Aorta (tissue), 5 donors: ENCODE measurements at regions not wholly inside any gene's neighbourhood (a gene's known extent, or its start where the extent isn't known, plus 50 kb on each side); places are given as distances from the start of the nearest gene placed in this dataset.

Experiments used
- ATAC-seq: fragments of 200-7000 bp; cut with Tn5 transposase; one replicate; pipeline ENCODE4 v1.9.1; 2022; ENCODE audit warnings: moderate library complexity; ENCODE audit not compliant: low FRiP score
- DNase-seq, 2 donors: peaks; one replicate each; pipeline ENCODE4 v3.0.0-alpha.2; 2020
- H3K27ac ChIP-seq, 2 donors: one replicate each; pipeline ENCODE4 v1.5.1; 2013; ENCODE audit warnings: low read length in 2 of 2, mild to moderate bottlenecking in 2 of 2, moderate library complexity in 2 of 2, control low read depth in 1 of 2, inconsistent platforms in 1 of 2, low read depth in 1 of 2
- H3K27me3 ChIP-seq, 2 donors: one replicate each; pipeline ENCODE4 v1.6.1; 2013; ENCODE audit warnings: control low read depth in 1 of 2, low read length in 1 of 2, mild to moderate bottlenecking in 1 of 2, moderate library complexity in 1 of 2; ENCODE audit not compliant: insufficient read depth in 2 of 2, control insufficient read depth in 1 of 2
- H3K36me3 ChIP-seq, 2 donors: one replicate each; pipeline ENCODE4 v1.6.1; 2013; ENCODE audit warnings: control low read depth in 1 of 2, low read length in 1 of 2, mild to moderate bottlenecking in 1 of 2; ENCODE audit not compliant: insufficient read depth in 2 of 2, control insufficient read depth in 1 of 2
- H3K4me1 ChIP-seq, 2 donors: one replicate each; pipeline ENCODE4 v1.6.1; 2013; ENCODE audit warnings: low read length in 2 of 2, control low read depth in 1 of 2, mild to moderate bottlenecking in 1 of 2, moderate library complexity in 1 of 2; ENCODE audit not compliant: insufficient read depth in 2 of 2, control insufficient read depth in 1 of 2
- H3K4me3 ChIP-seq, 2 donors: one replicate each; pipeline ENCODE4 v1.5.1; 2013; ENCODE audit warnings: low read length in 2 of 2, control low read depth in 1 of 2, mild to moderate bottlenecking in 1 of 2
- H3K9me3 ChIP-seq: one replicate; pipeline ENCODE4 v1.6.1; 2013; ENCODE audit warnings: mild to moderate bottlenecking, low read length; ENCODE audit not compliant: control insufficient read depth
- WGBS, 2 donors: extraction: QIAGEN DNeasy Blood & Tissue Kit; methylation state at CpG; one replicate each; pipeline ENCODE4 v1.1.7; 2013; 5-methylcytosine and 5-hydroxymethylcytosine counted together
- intact Hi-C, 2 donors: fragments of 100-400 bp; cut with DNase I; formaldehyde crosslinking; loops; one replicate each; pipeline versions ENCODE4 v1.14.2 to v1.15.0; 2022
- donor health status: healthy with polysubstance abuse.
- donor health status: Bipolar disorder and iron deficiency.
- donor health status: DM: no; HTN: no; CAD: no.
- donor health status: DM: no; HTN: no; CAD: no.
- donor health status: DM: yes; HTN: yes; CAD: no.

DNA sequence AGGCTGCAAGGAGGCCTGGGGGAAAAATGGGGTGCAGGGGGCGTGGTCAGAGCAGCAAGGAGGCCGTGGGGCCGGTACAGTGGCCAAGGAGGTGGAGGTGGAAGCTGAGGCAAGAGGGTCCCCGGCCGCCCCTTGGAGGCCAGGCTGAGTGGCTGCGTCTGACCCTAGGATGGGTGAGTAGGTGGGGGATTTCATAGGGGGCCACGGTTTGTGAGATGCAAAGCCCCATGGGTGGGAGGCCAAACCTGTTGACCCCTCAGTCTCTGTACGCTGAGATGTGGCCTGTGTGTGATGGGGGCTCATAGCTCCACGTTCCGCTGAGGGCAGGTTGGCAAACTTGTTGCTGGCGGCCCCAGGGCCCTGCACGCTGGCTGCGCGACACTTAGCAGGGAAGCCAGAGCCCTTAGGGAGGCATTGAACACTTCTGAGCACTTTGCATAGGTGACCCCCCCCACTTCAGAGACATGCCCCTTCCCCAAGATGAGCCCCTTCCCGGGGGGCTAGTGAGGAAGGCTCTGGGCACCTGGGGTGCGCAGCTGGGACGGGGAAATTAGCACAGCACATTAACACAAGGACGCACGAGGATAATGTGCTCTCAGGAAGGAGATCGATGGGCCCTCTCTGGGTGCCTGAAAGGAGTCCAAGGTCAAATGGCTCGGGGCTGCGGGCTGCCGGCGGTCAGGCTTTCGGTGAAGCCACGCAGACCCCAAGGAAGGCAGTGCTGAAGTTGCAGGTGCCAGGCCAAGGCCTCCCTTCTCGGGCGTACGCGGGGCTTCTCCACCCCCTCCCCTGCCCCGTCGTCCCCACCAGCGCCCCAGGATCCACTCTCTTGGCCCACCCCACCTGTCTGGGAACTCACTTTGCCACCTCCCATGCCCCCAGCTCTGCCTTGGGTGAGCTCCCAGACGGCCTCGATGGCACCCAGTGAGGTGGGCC, 107.4 kb downstream of the HMX1 start:
- Histone ChIP-seq H3K4me1 (no peaks in the 10 kb centered on the region), H3K27me3 (no peaks in the 10 kb centered on the region), H3K36me3 (no peaks in the 10 kb centered on the region), H3K4me3 (no peak overlapping the region), H3K9me3 (no peaks in the 10 kb centered on the region), H3K27ac (no peak overlapping the region)
- intact Hi-C loops, result no loop called here
- DNase-seq (peak; percentile 24 to 71), ATAC-seq (no peak)
- 81 to 82% methylated on average over 34 to 35 of the region's 35 CpGs for WGBS, 2 donors

DNA sequence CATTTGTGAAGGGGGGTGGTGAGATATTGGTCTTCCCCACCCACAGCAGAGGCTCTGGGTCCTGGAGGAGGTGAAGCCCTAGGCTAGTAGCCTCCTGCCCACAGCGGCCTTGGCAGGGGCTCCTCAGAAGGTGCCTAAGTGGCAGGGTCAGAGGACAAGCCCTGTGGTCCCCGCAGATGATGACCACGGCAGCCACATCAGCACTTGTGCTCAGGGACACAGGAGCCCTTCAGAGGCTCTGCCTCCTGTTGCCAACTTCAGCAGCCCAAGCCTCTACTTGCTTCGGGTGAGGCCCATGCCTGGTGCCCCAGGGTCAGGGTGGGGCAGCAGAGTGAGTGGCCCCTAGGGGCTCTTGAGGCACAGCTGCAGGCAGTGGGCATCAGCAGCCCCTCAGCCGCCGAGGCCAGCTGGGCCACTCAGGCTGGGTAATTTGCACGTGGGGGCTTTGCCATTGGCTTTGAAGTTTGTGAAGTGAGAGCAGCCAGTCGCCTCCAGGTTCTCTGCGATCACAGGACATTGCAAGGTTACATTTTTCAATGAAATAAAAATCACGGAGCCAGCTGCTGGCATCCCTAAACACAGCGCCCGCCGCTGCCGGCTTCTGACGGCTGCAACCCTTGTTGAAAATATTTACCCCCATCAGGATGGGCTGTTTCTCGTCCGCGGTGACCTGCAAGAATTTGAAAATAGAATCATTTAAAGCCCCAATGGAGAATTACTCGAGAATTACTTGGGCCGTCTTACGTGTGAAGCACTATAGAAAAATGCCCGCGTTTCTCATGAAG, 108.5 kb downstream of the HMX1 start:
- H3K27ac ChIP-seq, result no peak overlapping the region
- no peaks in the 10 kb centered on the region for H3K9me3 ChIP-seq
- intact Hi-C loops, result no loop called here
- no peaks in the 10 kb centered on the region for H3K4me1 ChIP-seq
- ATAC-seq (no peak), DNase-seq (peak; percentile 11 to 62)
- H3K4me3 ChIP-seq, result no peak overlapping the region
- no peaks in the 10 kb centered on the region for H3K27me3 ChIP-seq
- WGBS, 2 donors, result 73 to 75% methylated on average over 23 of the region's 23 CpGs
- H3K36me3 ChIP-seq, result no peaks in the 10 kb centered on the region

DNA sequence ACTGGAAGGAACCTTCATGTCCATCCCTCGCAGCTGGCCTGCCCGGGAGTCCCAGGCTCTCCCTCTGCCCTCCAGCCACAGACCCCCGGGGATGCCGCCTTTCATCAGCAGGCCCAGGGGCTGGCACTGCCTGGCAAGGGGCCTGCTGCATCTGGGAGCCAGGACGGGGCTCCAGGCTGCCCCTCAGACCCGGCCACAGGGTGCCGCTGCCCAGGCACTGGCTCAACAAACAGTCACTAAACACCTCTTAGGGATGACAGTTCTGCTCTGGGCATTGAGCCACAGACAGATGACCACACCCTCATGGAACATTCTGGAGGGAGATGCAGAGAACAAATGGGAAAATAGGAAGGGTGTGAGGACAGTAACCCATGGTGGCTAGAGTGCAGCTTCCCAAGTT, 109.3 kb downstream of the HMX1 start:
- Histone ChIP-seq H3K27ac (no peak overlapping the region), H3K4me1 (no peaks in the 10 kb centered on the region), H3K9me3 (no peaks in the 10 kb centered on the region), H3K4me3 (no peak overlapping the region), H3K36me3 (no peaks in the 10 kb centered on the region), H3K27me3 (no peaks in the 10 kb centered on the region)
- intact Hi-C loops, result no loop called here
- ATAC-seq (no peak), DNase-seq (peak; percentile 26 to 68)
- WGBS, 2 donors, result 63 to 72% methylated on average over 7 of the region's 7 CpGs

DNA sequence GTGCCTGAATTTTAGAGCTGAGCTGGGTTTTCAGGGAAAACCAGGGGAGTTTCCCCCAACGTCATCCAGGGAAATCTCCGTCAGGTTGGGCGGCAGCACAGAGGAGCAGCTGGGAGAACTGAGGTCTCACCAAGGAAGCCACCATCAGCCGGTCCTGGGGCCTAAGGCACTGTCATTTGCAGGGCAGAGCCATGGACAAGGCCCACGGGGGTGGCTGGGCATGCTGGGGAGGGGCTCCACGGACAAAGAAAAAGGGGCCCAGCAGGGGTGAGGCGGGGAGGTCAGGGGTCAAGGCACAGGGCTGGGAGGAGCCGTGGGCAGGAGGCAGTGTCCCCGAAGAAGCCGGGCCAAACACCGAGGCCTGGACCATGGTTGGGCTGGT, 109.8 kb downstream of the HMX1 start:
- DNase-seq (peak; percentile 23 to 77), ATAC-seq (no peak)
- 45 to 51% methylated on average over 11 of the region's 11 CpGs for WGBS, 2 donors
- Histone ChIP-seq H3K36me3 (no peaks in the 10 kb centered on the region), H3K9me3 (peaks cover 1% of the 10 kb centered on the region), H3K4me1 (no peaks in the 10 kb centered on the region), H3K4me3 (no peak overlapping the region), H3K27me3 (no peaks in the 10 kb centered on the region), H3K27ac (no peak overlapping the region)
- intact Hi-C loops, result no loop called here

DNA sequence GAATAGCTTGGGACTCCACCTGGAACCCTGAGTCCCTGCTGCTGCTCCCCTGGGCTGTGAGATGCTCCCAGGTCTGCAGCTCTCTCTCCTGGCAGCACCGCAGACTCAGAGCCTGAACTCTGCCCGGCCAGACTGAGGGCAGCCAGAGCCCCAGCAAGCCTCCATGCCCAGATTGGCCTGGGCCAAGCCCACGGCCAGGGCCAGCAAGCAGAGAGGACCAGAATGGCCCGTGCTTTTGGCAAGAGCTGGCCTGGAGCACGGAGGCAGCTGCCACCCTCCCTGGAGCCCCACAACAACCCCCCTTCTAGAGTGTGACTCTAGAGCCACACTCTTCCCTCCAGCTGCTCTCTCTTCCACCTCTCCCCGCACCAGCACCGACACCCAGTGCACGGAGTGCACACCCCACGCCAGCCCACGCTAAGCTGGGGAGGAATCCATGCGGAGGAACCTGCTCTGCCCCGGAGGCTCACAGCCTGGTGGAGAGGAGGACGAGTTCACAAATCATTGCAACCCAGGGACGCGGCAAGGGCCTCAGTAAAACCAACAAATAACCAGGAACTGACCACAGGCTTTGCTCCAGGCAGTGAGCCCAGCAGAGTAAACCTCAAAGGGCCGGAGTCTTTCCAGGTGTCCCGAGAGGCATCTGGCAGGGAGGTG, 110.3 kb downstream of the HMX1 start:
- Histone ChIP-seq H3K9me3 (peaks cover 2% of the 10 kb centered on the region), H3K4me1 (no peaks in the 10 kb centered on the region), H3K27me3 (no peaks in the 10 kb centered on the region), H3K4me3 (no peak overlapping the region), H3K36me3 (no peaks in the 10 kb centered on the region), H3K27ac (no peak overlapping the region)
- DNase-seq, result peak; percentile 17 to 59
- no peak for ATAC-seq
- WGBS, 2 donors, result 47 to 48% methylated on average over 17 of the region's 17 CpGs
- intact Hi-C loops, result no loop called here

DNA sequence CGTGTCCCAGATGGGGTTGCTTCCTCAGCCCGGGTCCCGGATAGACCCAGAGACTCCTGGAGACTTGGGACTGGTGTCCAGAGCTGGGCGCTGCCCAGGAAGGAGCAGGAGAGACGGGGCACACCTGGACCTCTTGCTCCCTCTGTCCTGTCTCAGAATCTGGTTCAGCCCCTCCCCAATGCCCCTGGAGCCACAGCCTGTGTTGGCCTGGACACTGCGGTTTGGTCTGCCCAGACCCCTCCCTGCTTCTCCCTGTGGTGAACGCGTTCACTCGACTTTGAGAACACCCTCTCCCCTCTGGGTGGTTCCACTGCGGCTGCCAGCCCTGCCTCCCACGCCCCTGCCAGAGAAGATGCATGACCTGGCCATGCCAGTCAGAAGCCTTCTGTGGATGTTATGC, 111.1 kb downstream of the HMX1 start:
- Histone ChIP-seq H3K27ac (no peak overlapping the region), H3K4me3 (no peak overlapping the region), H3K27me3 (no peaks in the 10 kb centered on the region), H3K4me1 (no peaks in the 10 kb centered on the region), H3K36me3 (no peaks in the 10 kb centered on the region), H3K9me3 (peaks cover 2% of the 10 kb centered on the region)
- ATAC-seq (no peak), DNase-seq (peak; percentile 11 to 54)
- WGBS, 2 donors, result 70 to 79% methylated on average over 11 of the region's 11 CpGs
- intact Hi-C loops, result no loop called here

DNA sequence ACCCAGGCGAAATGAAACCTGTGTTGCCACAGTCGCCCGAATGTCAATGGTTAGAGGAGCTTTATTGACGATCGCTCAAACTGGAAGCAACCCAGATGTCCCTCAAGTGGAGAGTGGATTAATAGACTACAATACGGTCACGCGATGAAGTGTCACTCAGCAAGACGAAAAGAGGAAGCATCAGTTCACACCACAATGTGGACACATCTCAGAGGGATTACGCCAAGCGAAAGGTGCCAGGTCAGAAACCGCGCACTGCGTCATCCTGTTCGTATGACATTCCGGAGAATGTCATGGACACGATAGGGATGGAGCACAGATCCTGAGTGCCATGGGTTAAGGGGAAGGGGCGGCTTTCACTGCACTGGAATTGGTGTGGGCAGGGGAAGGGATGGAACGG, 111.7 kb downstream of the HMX1 start:
- H3K4me1 ChIP-seq, result no peaks in the 10 kb centered on the region
- H3K4me3 ChIP-seq, result no peak overlapping the region
- ATAC-seq, result no peak
- no peaks in the 10 kb centered on the region for H3K36me3 ChIP-seq
- peaks cover 0 to 2% of the 10 kb centered on the region in 2 donors for H3K27me3 ChIP-seq
- 70 to 77% methylated on average over 19 of the region's 19 CpGs for WGBS, 2 donors
- intact Hi-C loops, result no loop called here
- peaks cover 2% of the 10 kb centered on the region for H3K9me3 ChIP-seq
- no peak overlapping the region for H3K27ac ChIP-seq
- peak; percentile 13 to 26 for DNase-seq

DNA sequence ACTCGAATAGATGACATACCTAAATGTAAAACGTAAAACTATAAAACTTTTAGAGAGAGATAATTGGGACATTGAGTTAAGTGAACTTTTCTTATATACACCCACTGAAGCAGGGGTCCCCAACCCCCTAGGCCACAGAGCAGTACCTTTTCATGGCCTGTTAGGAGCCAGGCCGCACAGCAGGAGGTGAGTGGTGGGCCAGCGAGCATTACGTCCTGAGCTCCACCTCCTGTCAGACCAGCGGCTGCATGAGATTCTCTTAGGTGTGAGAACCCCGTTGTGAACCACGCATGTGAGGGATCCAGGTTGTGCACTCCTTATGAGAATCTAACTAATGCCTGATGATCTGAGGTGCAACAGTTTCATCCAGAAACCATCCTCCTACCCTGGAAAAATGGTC, 114.8 kb downstream of the HMX1 start:
- Histone ChIP-seq H3K4me3 (no peak overlapping the region), H3K27me3 (peaks cover 0 to 2% of the 10 kb centered on the region in 2 donors), H3K36me3 (no peaks in the 10 kb centered on the region), H3K4me1 (no peaks in the 10 kb centered on the region), H3K9me3 (peaks cover 5% of the 10 kb centered on the region), H3K27ac (no peak overlapping the region)
- DNase-seq, result peak in 1 of 2 donors; percentile 20
- no peak for ATAC-seq
- 50 to 56% methylated on average over 8 of the region's 8 CpGs for WGBS, 2 donors
- intact Hi-C loops, result no loop called here
